GM12878 (cell line): ENCODE measurements at regions not wholly inside any gene's neighbourhood (a gene's known extent, or its start where the extent isn't known, plus 50 kb on each side); places are given as distances from the start of the nearest gene placed in this dataset.
A peak's percentile ranks its signal among the peaks of the same experiment; 100 is the strongest.

Experiments
- CHD4 ChIP-seq: fragments of 200-600 bp; sonication (generic); IDR thresholded peaks from 2 replicates; pipeline ENCODE4 v1.6.1; 2016; ENCODE audit warnings: mild to moderate bottlenecking
- EZH2 ChIP-seq: IDR thresholded peaks from 2 replicates; pipeline ENCODE4 v1.6.1; 2012; ENCODE audit warnings: low read depth, mild to moderate bottlenecking, control low read depth, inconsistent platforms, low read length, borderline replicate concordance; ENCODE audit not compliant: control insufficient read depth
- GABPA ChIP-seq: IDR thresholded peaks from 2 replicates; pipeline ENCODE4 v1.6.1; 2014; ENCODE audit warnings: antibody characterized with exemption, low read depth, mild to moderate bottlenecking, inconsistent platforms
- HDAC2 ChIP-seq: fragments of 200-600 bp; sonication (generic); IDR thresholded peaks from 2 replicates; pipeline ENCODE4 v1.6.1; 2017
- IRF4 ChIP-seq: IDR thresholded peaks from 2 replicates; pipeline ENCODE4 v1.6.1; 2011; ENCODE audit warnings: low read depth, low read length
- MEF2B ChIP-seq: fragments of 450-650 bp; IDR thresholded peaks from 2 replicates; pipeline ENCODE4 v1.6.1; 2018; ENCODE audit warnings: mild to moderate bottlenecking, moderate library complexity; ENCODE audit not compliant: partially characterized antibody, poor library complexity, severe bottlenecking
- MTA2 ChIP-seq: fragments of 450-650 bp; IDR thresholded peaks from 2 replicates; pipeline ENCODE4 v1.6.1; 2016; ENCODE audit warnings: low read depth, mild to moderate bottlenecking, moderate library complexity
- MYB ChIP-seq: fragments of 150-350 bp; IDR thresholded peaks from 2 replicates; pipeline ENCODE4 v1.6.1; 2014; ENCODE audit warnings: mild to moderate bottlenecking, low read depth, low read length, borderline replicate concordance
- NFXL1 ChIP-seq: fragments of 450-650 bp; IDR thresholded peaks from 2 replicates; pipeline ENCODE4 v1.6.1; 2017; ENCODE audit warnings: antibody characterized with exemption, mild to moderate bottlenecking, borderline replicate concordance
- PAX8 ChIP-seq: fragments of 450-650 bp; IDR thresholded peaks from 2 replicates; pipeline ENCODE4 v1.6.1; 2017; ENCODE audit warnings: mild to moderate bottlenecking, moderate library complexity
- SMAD5 ChIP-seq: IDR thresholded peaks from 2 replicates; pipeline ENCODE4 v1.6.1; 2016; ENCODE audit warnings: antibody characterized with exemption, low read depth
- USF1 ChIP-seq: IDR thresholded peaks from 2 replicates; pipeline ENCODE4 v1.6.1; 2011; ENCODE audit warnings: borderline replicate concordance, low read depth, mild to moderate bottlenecking, moderate library complexity, mixed read lengths, low read length; ENCODE audit not compliant: insufficient read depth; ENCODE audit errors: extremely low read length
- ZBTB40 ChIP-seq: fragments of 450-650 bp; IDR thresholded peaks from 2 replicates; pipeline ENCODE4 v1.6.1; 2016; ENCODE audit warnings: mild to moderate bottlenecking, moderate library complexity, borderline replicate concordance
- TF ChIP-seq, protein P1 (sequence below): fragments of 450-650 bp; IDR thresholded peaks from 2 replicates; pipeline ENCODE4 v1.6.1; 2017; ENCODE audit warnings: antibody characterized with exemption, mild to moderate bottlenecking, moderate library complexity
- TF ChIP-seq, protein P2 (sequence below): fragments of 450-650 bp; formaldehyde crosslinking; IDR thresholded peaks from 2 replicates; pipeline ENCODE4 v1.4.0; 2020; ENCODE audit warnings: mild to moderate bottlenecking, moderate library complexity
- TF ChIP-seq, protein P3 (sequence below): IDR thresholded peaks from 2 replicates; pipeline ENCODE4 v1.6.1; 2012; ENCODE audit warnings: low read length, inconsistent platforms

GRCh38 chrX:113522814-113523213 lies 682.2 kb upstream of the AMOT start (continued):
- TF ChIP-seq SMAD5 (no peak), HDAC2 (no peak), GABPA (no peak), EZH2 (no peak), IRF4 (peak; percentile 89), MTA2 (peak; percentile 64), USF1 (no peak), CHD4 (no peak), MEF2B (no peak), PAX8 (no peak), MYB (no peak), NFXL1 (no peak), ZBTB40 (peak; percentile 80; the same call in 1 of the 2 replicates)
- TF ChIP-seq, protein P1, sequence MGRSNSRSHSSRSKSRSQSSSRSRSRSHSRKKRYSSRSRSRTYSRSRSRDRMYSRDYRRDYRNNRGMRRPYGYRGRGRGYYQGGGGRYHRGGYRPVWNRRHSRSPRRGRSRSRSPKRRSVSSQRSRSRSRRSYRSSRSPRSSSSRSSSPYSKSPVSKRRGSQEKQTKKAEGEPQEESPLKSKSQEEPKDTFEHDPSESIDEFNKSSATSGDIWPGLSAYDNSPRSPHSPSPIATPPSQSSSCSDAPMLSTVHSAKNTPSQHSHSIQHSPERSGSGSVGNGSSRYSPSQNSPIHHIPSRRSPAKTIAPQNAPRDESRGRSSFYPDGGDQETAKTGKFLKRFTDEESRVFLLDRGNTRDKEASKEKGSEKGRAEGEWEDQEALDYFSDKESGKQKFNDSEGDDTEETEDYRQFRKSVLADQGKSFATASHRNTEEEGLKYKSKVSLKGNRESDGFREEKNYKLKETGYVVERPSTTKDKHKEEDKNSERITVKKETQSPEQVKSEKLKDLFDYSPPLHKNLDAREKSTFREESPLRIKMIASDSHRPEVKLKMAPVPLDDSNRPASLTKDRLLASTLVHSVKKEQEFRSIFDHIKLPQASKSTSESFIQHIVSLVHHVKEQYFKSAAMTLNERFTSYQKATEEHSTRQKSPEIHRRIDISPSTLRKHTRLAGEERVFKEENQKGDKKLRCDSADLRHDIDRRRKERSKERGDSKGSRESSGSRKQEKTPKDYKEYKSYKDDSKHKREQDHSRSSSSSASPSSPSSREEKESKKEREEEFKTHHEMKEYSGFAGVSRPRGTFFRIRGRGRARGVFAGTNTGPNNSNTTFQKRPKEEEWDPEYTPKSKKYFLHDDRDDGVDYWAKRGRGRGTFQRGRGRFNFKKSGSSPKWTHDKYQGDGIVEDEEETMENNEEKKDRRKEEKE = no peak
- TF ChIP-seq, protein P2, sequence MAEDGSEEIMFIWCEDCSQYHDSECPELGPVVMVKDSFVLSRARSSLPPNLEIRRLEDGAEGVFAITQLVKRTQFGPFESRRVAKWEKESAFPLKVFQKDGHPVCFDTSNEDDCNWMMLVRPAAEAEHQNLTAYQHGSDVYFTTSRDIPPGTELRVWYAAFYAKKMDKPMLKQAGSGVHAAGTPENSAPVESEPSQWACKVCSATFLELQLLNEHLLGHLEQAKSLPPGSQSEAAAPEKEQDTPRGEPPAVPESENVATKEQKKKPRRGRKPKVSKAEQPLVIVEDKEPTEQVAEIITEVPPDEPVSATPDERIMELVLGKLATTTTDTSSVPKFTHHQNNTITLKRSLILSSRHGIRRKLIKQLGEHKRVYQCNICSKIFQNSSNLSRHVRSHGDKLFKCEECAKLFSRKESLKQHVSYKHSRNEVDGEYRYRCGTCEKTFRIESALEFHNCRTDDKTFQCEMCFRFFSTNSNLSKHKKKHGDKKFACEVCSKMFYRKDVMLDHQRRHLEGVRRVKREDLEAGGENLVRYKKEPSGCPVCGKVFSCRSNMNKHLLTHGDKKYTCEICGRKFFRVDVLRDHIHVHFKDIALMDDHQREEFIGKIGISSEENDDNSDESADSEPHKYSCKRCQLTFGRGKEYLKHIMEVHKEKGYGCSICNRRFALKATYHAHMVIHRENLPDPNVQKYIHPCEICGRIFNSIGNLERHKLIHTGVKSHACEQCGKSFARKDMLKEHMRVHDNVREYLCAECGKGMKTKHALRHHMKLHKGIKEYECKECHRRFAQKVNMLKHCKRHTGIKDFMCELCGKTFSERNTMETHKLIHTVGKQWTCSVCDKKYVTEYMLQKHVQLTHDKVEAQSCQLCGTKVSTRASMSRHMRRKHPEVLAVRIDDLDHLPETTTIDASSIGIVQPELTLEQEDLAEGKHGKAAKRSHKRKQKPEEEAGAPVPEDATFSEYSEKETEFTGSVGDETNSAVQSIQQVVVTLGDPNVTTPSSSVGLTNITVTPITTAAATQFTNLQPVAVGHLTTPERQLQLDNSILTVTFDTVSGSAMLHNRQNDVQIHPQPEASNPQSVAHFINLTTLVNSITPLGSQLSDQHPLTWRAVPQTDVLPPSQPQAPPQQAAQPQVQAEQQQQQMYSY (CRISPR knock-in tag) = no peak
- TF ChIP-seq, protein P3, sequence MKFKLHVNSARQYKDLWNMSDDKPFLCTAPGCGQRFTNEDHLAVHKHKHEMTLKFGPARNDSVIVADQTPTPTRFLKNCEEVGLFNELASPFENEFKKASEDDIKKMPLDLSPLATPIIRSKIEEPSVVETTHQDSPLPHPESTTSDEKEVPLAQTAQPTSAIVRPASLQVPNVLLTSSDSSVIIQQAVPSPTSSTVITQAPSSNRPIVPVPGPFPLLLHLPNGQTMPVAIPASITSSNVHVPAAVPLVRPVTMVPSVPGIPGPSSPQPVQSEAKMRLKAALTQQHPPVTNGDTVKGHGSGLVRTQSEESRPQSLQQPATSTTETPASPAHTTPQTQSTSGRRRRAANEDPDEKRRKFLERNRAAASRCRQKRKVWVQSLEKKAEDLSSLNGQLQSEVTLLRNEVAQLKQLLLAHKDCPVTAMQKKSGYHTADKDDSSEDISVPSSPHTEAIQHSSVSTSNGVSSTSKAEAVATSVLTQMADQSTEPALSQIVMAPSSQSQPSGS = no peak
